Dermis microvascular lymphatic vessel endothelial cell (primary cell): ENCODE measurements at regions not wholly inside any gene's neighbourhood (a gene's known extent, or its start where the extent isn't known, plus 50 kb on each side); places are given as distances from the start of the nearest gene placed in this dataset.

Experiments
- DNase-seq, 2 donors: peaks; one replicate each; pipeline versions ENCODE4 v3.0.0 to v3.0.0-alpha.2; 2010; ENCODE audit warnings: low read depth in 2 of 2

DNA sequence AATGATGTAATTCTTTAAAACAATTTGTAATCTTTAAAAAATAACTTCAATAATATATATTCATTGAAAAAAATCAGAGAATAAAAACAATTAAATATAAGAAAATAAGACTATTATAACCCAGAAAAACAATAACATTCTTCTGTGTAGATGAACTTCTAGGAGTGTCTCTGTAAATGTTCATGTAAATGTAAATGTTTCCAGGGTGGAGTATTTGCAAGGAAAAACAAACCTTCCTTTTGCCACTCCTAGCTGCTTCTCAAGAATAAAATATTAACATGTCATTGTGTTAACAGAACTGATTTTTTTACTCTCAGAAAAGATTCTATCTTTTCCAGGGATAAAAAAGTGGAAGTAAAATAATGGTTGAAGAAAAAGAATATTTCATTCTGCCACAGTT lies 431.9 kb downstream of the PLCL1 start:
- DNase-seq, result no peak

GRCh38 chr2:198232281-198232680 lies 427.9 kb downstream of the PLCL1 start:
- DNase-seq, result no peak

DNA sequence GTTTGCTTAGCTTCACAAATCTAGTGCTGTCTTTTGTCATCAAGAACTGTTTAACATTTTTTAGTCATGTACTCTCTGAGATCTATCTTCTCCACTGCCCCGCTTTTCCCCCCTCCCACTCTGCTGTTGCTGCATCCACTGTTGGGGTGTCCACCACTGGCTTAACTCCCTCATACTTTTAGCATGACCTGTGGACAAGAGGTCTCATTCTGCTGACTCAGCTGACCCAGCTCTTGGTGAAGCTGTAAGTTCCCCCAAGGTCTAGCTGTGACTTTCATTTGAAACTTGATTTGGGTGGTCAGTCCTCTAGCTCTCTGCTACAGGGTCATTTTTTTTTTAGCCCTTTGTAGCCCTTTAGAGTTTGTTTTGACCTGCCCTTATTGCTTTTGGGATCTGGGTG lies 427.2 kb downstream of the PLCL1 start:
- DNase-seq, result no peak

GRCh38 chr2:198220763-198221610 lies 416.6 kb downstream of the PLCL1 start:
- DNase-seq, result no peak

- DNase-seq, result no peak
Measured at GRCh38 chr2:198219292-198219691, 414.9 kb downstream of the PLCL1 start.

GRCh38 chr2:198214114-198214596 lies 409.8 kb downstream of the PLCL1 start:
- no peak for DNase-seq

DNA sequence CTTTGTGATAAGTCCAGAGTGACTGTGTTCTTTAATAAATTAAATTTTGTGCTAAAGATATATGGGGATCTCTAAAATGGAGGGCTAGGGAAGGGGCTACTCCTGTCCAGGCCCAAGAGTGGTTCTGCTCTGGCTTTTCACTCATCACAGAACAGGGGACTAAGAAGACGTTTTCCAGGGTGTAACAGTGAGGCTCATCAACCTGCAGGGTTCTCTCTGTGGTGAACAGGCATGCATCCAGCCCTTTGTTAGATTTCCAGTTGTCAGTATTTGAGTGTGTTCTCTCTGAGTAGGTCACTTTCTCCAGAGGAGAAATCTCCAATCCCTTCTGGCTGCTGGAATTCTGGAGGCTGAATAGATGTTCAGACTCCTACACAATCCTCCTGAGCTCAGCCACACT lies 408.9 kb downstream of the PLCL1 start:
- no peak for DNase-seq

DNA sequence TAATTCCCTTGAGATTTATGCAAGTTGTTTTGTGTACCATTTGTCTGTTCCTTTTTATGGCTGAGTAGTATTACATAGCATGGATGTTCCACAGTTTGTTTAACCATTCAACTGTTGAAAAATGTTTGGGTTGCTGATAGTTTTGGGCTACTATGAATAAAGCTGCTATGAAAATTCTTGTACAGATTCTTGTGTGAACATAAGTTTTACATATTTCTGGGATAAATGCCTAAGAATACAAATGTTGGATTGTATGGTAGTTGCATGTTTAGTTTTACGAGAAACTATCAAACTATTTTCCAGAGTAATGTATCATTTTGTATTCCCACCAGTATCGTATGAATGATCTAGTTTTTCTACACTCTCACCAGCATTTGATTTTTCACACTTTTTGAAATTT lies 407.3 kb downstream of the PLCL1 start:
- DNase-seq, result no peak

- no peak for DNase-seq
Measured at GRCh38 chr2:198203336-198204069, 399.1 kb downstream of the PLCL1 start.
